Inflammatory macrophage (primary cell): ENCODE measurements at regions not wholly inside any gene's neighbourhood (a gene's known extent, or its start where the extent isn't known, plus 50 kb on each side); places are given as distances from the start of the nearest gene placed in this dataset.
"Not testable (repeated sequence)": the region's sequence is repeated elsewhere in the genome, so short reads cannot be mapped to it uniquely, and the experiment has no call there.

Source experiments
- DNase-seq, 2 donors: peaks; one replicate each; pipeline ENCODE4 v3.0.0-alpha.2; 2020 to 2022

DNA sequence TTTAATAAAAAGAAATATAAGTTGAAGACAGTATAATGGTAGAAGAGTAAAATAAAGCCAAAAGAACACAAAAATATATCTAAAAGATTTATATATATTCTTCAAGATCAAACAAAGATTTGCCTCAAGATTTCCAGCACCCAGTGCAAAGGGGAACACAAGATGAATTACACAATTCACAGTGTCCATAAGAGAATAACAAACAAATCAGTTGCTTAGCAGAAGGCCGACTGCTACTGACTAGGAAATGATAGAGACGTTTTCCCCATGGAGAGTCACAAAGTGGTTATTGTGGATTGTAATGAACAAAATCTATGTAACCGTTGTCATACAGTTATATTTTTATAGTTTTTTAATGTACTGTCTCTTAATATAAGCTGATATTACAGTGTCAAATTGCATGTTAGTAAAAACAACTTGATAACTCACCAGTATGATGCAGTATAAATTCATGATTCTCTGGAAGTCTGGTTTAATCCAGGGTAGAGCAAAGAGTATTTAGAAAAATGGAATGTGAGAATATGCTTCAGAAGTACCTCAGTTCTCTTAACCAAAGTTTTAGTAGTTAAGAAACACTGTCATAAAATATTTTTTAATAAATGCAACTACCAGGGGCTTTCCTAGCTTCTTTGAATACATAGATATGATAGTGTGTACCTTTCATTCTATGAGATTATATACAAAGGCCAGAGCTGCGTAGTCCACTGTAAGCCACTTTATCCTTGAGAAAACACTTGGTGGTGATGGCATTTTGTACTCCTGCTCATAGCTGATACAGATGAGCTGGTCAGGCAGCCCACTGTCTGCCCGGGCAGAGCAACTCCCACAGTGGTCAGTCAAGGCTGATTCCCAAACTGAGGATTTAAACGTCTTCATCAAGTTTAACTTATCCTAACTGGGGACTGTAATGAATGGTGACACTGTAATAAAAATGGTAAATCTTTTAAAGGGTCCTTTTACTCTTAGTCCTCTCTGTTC is 180.5 kb upstream of the DTNA start:
- no peak for DNase-seq

GRCh38 chr18:34531110-34531509 is 179.0 kb upstream of the DTNA start:
- no peak for DNase-seq

DNA sequence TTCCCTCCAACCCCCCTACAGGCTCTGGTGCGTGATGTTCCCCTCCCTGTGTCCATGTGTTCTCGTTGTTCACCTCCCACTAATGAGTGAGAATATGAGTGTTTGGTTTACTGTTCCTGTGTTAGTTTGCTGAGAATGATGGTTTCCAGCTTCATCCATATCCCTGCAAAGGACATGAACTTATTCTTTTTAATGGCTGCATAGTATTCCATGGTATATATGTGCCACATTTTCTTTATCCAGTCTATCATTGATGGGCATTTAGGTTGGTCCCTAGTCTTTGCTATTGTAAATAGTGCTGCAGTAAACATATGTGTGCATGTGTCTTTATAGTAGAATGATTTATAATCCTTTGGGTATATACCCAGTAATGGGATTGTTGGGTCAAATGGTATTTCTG is 175.5 kb upstream of the DTNA start:
- not testable (repeated sequence) for DNase-seq

GRCh38 chr18:34540897-34541296 is 169.2 kb upstream of the DTNA start:
- DNase-seq = no peak

DNA sequence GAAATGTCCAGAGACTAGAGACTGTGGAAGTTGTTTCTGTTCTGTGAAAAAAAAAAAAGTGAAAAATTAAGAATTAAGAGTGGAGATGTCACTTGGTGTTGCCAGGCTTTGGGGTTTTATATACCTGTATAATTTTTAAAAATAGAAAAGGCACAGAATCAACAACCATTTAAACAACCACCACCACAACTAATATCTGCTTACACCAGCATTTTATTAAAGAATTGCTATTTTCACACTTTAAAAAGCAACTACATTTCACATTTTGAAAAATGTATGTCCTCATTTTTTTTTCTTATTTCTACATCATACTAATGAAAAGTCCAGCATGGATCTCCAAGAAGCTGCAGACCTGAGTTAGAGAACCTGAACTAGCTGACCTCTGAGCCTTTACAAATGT is 167.5 kb upstream of the DTNA start:
- no peak for DNase-seq

- no peak for DNase-seq
Measured at GRCh38 chr18:34543356-34543755, 166.7 kb upstream of the DTNA start.

DNA sequence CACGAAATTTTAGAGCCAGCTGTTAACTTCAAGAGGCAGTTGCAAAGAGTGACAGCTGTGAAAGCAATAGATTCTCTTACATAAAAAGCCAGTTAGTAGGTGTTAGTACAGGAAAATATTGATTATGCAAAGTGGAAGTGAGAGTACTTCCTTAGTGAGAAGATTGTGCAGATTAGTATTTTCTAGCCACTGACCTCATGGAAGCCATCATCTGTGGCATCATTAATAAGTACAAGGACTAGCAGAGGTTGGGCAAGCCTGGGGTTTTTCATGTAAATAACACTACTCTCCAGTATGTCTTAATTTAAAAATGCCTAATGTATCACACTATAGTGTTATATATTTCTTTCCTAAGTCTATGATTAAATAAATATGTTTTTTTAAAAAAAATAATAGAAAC is 166.2 kb upstream of the DTNA start:
- DNase-seq = no peak

DNA sequence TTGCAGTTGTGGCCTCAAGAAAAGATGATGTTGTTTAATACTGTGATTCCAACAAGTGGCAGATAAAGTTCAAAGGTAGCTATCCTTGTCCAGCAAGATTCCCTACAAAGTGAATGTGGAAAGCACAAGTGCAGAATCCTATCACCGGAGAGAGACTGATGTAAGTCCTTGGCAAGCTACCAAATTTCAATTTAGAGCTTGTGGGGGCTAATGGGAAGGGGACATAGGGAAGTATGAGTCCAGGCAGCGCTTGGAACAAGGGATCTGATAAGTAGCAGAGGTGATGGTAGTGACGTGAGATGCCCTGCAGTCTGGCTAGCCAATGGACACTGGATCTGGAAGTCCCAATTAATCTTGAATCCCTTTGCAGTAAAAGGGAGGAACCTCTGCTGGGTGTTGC is 165.2 kb upstream of the DTNA start:
- DNase-seq = no peak

DNA sequence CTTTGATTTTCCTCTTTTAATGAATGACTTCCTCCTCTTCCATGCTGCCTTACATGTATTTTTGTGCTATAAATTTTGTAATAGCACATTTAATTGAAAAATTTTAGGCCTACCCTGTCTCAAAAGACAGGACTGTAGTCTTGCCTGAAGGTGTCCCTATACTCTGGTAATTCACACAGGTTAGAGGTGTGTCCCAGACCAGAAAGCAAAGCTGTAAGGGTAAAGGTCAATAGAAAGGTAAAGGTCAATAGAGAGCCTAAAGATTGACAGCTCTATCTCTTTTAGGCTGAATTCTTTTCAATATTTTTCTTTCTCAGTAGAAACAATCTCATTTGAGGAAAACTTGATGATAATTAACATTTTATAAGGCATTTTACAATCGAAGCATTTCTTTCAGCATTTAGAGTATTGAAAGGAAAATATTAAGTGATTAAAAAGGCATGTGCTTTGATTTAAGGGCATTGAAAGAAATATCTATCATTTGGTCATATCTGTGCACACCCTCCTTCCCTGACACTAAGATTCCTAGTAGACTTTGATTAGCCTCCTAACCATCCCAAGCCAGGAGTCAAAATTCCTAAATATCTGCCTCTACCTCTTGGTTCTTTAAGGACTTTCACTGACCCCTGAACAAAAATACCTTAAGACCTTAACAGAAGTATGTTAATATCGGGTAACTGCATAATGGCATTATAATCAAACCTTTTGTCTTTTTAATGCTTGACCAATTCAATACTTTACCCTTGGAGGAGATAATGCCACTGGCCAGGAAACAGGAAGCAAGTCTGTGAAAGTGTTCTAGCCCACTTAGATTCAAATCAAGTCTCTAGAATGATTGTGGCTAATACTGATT is 161.8 kb upstream of the DTNA start:
- no peak for DNase-seq

DNA sequence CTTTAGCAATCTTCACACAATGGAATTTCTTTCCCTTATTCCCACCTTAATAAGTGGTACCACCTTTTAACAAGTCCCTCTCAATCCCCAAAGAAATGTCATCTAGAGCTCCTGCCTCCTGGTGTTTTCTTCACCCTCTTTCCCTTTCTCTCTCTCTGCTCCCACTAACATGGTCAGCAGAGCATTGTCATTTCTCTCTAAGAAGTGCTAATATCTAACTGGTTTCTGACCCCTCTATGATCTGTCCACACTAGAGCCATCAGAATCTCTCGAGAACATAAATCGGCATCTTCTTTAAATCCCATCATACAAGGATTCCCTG is 161.2 kb upstream of the DTNA start:
- no peak for DNase-seq

- no peak for DNase-seq
Measured at GRCh38 chr18:34549367-34549766, 160.7 kb upstream of the DTNA start.

DNA sequence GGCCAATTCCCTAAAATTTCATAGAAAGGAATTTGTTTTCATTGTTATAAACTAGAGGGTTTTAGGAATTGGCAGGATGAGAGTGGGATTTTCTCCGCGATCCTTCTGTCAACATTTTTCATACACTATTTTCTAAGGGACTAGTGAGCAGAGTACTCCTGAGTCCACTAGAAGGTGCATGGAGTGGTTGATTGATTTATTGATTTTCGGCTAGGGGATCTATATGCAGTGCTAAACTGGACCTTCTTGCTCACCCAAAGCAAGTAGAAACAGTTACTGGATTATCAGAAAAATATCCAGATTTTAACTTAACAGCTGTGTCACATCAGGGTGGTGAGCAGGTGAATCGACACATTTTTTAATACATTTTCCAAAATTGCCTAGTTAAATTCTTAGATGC is 159.9 kb upstream of the DTNA start:
- no peak for DNase-seq

GRCh38 chr18:34550902-34551301 is 159.2 kb upstream of the DTNA start:
- DNase-seq = no peak

- no peak for DNase-seq
Measured at GRCh38 chr18:34551824-34552223, 158.3 kb upstream of the DTNA start.

GRCh38 chr18:34562252-34562870 is 147.7 kb upstream of the DTNA start:
- DNase-seq = no peak

DNA sequence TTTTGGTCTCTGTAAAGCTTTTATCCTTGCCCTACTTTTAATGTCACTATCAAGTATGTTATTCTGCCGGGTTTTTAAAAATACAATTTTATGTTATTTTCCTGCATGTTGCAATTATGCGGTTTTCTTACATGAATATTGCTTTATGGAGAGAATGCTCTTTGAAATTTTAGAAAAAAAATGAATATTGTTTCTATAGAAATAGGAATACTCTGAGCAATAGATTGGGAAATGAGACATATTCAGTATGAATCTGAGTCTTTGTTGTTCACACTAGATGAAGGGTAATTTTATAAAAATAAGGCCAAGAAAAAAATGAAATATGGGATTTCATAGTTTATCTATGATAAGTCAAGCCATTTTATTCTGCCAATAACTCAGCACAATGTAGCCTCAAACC is 142.2 kb upstream of the DTNA start:
- DNase-seq = no peak

DNA sequence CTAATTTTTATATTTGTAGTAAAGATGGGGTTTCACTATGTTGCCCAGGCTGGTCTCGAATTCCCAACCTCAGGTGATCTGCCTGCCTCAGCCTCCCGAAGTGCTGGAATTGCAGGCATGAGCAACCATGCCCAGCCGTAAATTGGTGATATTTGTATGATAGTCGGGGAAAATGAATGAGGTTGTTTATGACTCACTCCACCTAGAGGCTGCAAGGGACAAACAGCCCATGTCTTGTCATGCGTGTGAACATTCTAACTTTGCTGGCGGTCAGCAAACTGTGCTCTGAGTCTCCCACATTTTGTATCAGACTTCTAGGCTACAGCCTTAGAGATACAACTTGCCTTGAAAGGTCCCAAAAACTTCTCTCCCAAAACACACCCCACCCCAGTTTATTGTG is 133.5 kb upstream of the DTNA start:
- DNase-seq = no peak

GRCh38 chr18:34583895-34584294 is 126.2 kb upstream of the DTNA start:
- no peak for DNase-seq

- no peak for DNase-seq
Measured at GRCh38 chr18:34590503-34590902, 119.6 kb upstream of the DTNA start.

DNA sequence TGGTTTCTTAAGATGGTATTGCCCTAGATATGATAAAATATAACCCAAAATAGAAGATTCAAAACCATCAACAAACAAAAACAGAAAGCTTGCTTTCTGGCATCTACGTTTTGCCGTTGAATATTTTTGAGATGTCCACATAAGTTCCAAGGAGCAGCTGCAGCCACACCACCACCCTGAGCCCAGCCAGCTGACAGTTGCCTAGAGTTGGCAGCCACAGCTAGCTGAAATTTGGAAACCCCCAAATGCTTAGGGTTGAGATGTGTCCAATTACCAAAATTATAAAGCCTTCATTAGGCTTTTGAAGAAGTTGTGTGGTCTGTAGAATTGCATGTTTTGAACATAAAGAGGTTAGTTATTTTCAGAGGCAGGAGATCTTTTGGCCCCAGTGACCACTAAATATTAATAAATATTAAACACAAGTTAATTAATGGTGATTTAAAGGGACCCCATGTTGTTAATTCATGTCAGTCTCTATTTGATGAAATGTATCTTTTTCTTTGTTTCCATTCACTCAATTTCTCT is 118.1 kb upstream of the DTNA start:
- no peak for DNase-seq

DNA sequence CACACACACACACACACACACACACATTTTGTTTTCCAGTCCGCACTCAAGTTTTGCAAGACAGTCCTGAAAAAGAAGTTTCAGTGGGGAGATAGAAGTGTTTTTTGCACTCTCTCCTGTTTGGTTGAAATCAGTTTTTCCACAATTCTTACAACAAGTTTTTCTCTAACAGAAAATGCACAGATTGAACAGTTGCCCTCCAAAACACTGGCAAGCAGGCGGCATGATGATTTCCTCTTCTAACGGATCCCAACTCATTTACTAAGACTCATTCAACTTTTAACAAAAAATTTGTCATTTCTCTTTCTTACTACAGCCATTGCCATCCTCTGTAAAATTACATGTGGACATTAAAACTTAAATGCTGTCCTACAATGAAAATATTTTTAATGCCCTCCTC is 117.6 kb upstream of the DTNA start:
- no peak for DNase-seq

DNA sequence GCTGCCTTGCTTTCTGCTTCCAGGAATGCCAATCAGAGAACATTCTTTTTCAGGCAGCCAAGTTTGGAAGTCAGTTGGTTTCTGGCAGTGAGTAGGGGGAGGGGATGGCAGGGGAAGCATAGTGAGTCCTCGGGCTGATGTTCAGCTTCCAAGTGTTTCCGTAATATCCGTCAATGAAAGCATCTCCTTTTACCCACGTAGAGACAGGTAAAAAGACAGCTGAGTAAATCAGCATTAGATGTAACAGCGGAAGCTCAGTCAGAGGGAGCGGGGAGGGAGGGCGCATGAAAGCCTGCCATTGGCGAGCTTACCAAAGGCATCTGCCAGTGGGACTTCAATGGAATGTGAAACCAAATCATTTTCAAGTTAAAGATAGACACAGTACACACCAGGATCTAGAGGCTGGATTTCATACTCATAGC is 117.1 kb upstream of the DTNA start:
- no peak for DNase-seq

- no peak for DNase-seq
Measured at GRCh38 chr18:34594266-34594665, 115.8 kb upstream of the DTNA start.
